Thoracic aorta (tissue), 2 donors: ENCODE measurements at regions not wholly inside any gene's neighbourhood (a gene's known extent, or its start where the extent isn't known, plus 50 kb on each side); places are given as distances from the start of the nearest gene placed in this dataset.

Source experiments
- ATAC-seq: fragments of 150-250 bp; one replicate; pipeline ENCODE4 v1.8.0; 2017; ENCODE audit warnings: low read depth; ENCODE audit not compliant: insufficient number of reproducible peaks, low FRiP score
- DNase-seq: peaks from one replicate; pipeline ENCODE4 v3.0.0-alpha.2; 2020; ENCODE audit warnings: low spot score
- H3K27ac ChIP-seq, 2 donors: fragments of 200-600 bp; sonication (generic); 1 replicate in 1 of 2; 2 replicates in 1 of 2; pipeline ENCODE4 v1.5.1; 2016; ENCODE audit warnings: mild to moderate bottlenecking in 2 of 2, moderate library complexity in 2 of 2
- H3K27me3 ChIP-seq: fragments of 200-600 bp; sonication (generic); replicated peaks from 2 replicates; pipeline ENCODE4 v1.6.0; 2016; ENCODE audit warnings: mild to moderate bottlenecking; ENCODE audit not compliant: insufficient read depth
- H3K36me3 ChIP-seq: fragments of 200-600 bp; sonication (generic); one replicate; pipeline ENCODE4 v1.5.1; 2016
- H3K4me1 ChIP-seq, 2 donors: fragments of 200-600 bp; sonication (generic); 1 replicate in 1 of 2; 2 replicates in 1 of 2; pipeline versions ENCODE4 v1.5.1 to v1.6.0; 2016; ENCODE audit warnings: low read depth in 2 of 2, mild to moderate bottlenecking in 1 of 2; ENCODE audit not compliant: control insufficient read depth in 1 of 2
- H3K4me3 ChIP-seq: fragments of 200-600 bp; sonication (generic); 2 replicates; pipeline ENCODE4 v1.5.1; 2016; ENCODE audit warnings: mild to moderate bottlenecking
- H3K9me3 ChIP-seq: fragments of 200-600 bp; sonication (generic); 2 replicates; pipeline ENCODE4 v1.5.1; 2016
- TF ChIP-seq, protein P1 (sequence below): fragments of 200-600 bp; sonication (generic); IDR thresholded peaks from one replicate; pipeline ENCODE4 v1.5.1; 2019; ENCODE audit warnings: antibody characterized with exemption

DNA sequence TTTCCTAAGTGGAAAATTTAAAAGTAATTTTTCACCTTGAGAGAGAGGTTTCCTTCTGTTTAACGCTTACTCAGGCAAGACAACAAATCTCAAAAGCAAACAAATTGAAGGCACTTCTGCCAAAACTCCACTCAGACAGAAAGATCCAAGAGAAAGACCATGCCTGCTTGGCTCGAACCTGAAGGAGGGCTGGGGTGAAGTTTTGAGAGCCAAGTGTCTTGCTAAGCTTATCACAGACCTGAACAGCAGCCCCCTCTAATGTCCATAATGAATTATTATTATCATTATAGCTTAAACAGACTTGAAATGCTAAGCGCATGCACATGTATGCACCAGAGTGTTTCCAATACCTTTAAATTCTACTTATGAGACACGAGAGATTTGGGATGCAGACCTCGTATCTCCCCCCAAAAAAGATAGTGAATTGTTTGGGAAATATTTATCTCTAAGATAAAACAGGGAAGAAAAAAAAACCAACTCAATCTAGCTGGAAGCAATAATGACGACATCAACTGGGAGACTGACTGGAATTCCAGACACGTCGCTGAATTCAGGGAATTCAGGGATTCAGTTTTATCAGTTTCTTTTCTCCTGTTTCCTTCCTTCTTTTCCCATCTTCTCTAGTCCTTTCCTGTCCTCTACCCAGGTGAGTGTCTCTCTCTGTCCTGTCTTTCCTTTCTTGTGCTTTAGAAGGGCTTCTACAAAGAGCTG lies 473.2 kb downstream of the RBFOX1 start:
- no peak overlapping the region for H3K4me3 ChIP-seq
- TF ChIP-seq, protein P1, sequence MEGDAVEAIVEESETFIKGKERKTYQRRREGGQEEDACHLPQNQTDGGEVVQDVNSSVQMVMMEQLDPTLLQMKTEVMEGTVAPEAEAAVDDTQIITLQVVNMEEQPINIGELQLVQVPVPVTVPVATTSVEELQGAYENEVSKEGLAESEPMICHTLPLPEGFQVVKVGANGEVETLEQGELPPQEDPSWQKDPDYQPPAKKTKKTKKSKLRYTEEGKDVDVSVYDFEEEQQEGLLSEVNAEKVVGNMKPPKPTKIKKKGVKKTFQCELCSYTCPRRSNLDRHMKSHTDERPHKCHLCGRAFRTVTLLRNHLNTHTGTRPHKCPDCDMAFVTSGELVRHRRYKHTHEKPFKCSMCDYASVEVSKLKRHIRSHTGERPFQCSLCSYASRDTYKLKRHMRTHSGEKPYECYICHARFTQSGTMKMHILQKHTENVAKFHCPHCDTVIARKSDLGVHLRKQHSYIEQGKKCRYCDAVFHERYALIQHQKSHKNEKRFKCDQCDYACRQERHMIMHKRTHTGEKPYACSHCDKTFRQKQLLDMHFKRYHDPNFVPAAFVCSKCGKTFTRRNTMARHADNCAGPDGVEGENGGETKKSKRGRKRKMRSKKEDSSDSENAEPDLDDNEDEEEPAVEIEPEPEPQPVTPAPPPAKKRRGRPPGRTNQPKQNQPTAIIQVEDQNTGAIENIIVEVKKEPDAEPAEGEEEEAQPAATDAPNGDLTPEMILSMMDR, result no peak
- no peak for ATAC-seq
- H3K27ac ChIP-seq, result no peak overlapping the region
- no peaks in the 10 kb centered on the region for H3K27me3 ChIP-seq
- H3K36me3 ChIP-seq, result no peaks in the 10 kb centered on the region
- DNase-seq, result no peak
- no peaks in the 10 kb centered on the region for H3K9me3 ChIP-seq
- no peaks in the 10 kb centered on the region for H3K4me1 ChIP-seq

DNA sequence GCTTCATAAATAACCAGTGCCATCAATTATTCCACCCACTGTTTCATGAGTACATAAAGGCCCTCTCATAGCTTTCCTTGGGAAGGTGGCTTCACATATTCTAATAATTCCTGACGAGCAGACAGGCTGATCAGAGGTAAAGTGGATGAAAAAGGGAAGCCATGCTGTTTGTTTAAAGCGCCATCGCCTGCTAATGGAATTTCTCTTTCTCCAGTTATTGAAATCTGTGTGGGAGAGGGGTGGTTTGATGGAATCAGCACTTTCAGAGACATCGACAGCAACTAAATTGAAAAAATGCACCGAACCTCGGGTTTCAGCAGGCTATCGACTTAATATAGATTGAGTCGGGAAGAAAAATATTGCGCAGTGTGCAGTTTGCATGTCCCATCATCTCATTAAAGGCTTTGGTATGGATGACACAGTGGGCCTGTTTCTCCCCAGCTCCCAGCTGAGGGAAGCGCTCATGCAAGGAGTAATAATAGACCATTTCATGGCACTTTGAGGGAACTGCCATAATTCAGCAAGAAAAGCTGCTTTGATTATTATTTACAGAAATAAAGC lies 472.1 kb downstream of the RBFOX1 start:
- H3K4me3 ChIP-seq, result no peak overlapping the region
- TF ChIP-seq, protein P1, result no peak
- no peaks in the 10 kb centered on the region for H3K27me3 ChIP-seq
- DNase-seq (no peak), ATAC-seq (no peak)
- H3K4me1 ChIP-seq, result no peaks in the 10 kb centered on the region
- H3K9me3 ChIP-seq, result no peaks in the 10 kb centered on the region
- no peaks in the 10 kb centered on the region for H3K36me3 ChIP-seq
- H3K27ac ChIP-seq, result no peak overlapping the region

DNA sequence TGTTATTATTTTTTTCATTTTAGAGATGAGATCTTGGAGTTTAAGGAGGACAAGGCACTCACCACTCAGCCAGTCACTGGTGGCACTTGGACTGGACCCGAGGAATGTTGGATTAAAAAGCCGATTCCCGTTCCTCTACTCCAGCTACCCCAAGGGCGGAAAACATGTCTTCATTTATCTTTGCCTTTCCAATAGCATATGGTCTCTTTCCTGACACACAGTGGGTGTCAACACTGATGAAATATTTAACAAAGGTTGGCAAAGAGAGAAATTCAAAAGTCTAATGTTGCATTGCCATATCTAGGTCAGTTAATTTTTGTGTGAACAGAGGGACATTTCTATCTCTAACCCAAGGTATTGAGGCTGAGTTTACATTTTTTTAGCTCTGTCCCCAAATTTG lies 459.7 kb downstream of the RBFOX1 start:
- Histone ChIP-seq H3K27ac (no peak overlapping the region), H3K9me3 (no peaks in the 10 kb centered on the region), H3K4me1 (no peaks in the 10 kb centered on the region), H3K4me3 (no peak overlapping the region), H3K27me3 (no peaks in the 10 kb centered on the region), H3K36me3 (no peaks in the 10 kb centered on the region)
- DNase-seq (no peak), ATAC-seq (no peak)
- TF ChIP-seq, protein P1, result no peak

DNA sequence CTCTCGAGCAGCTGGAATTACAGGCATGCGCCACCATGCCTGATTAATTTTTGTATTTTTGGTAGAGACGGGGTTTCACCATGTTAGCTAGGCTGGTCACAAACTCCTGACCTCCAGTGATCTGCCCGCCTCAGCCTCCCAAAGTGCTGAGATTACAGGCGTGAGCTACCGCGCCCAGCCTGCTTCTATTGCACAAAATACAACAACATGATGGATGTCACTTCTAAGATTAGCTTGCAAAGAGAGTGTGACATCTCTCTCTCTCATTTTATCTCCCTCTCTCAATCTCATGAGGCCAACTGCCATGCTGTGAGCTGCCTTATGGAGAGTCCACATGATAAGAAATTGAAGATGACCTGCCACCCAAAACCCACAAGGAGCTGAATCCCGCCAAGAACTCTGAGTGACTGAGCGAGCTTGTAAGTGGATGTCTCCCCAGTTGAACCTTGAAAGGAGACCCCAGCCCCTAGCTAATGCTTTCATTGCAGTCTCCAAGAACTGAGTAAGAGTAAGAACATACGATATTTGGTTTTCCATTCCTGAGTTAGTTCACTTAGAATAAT lies 458.5 kb downstream of the RBFOX1 start:
- no peak for DNase-seq
- Histone ChIP-seq H3K4me1 (no peaks in the 10 kb centered on the region), H3K9me3 (no peaks in the 10 kb centered on the region), H3K4me3 (no peak overlapping the region), H3K27me3 (no peaks in the 10 kb centered on the region), H3K36me3 (no peaks in the 10 kb centered on the region), H3K27ac (no peak overlapping the region)
- ATAC-seq, result no peak
- TF ChIP-seq, protein P1, result no peak

DNA sequence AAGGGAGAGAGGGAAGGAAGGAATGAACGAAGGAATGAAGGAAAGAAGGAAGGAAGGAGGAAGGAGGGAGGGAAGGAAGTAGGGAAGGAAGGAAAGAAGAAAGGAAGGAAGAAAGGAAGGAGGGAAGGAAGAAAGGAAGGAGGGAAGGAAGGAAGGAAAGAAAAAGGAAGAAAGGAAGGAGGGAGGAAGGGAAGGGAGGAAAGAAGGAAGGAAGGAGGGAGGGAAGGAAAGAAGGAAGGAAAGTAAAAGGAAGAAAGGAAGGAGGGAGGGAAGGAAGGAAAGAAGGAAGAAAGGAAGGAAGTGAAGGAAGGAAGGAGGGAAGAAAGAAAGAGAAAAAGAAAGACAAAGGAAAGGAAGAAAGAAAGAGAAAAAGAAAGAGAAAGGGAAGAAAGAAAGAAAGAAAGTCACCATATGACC lies 442.4 kb downstream of the RBFOX1 start:
- Histone ChIP-seq H3K36me3 (no peaks in the 10 kb centered on the region), H3K27me3 (no peaks in the 10 kb centered on the region), H3K4me3 (no peak overlapping the region), H3K27ac (no peak overlapping the region), H3K4me1 (no peaks in the 10 kb centered on the region), H3K9me3 (no peaks in the 10 kb centered on the region)
- ATAC-seq (no peak), DNase-seq (no peak)
- TF ChIP-seq, protein P1, result no peak
